Gastroesophageal sphincter (tissue), 3 donors: ENCODE measurements at regions not wholly inside any gene's neighbourhood (a gene's known extent, or its start where the extent isn't known, plus 50 kb on each side); places are given as distances from the start of the nearest gene placed in this dataset.

ENCODE experiments used
- CTCF ChIP-seq, 4 experiments: fragments of 200-600 bp in 2 of 4; fragments of 450-650 bp in 2 of 4; sonication (generic) in 1 of 4; IDR thresholded peaks; one replicate each; pipeline ENCODE4 v1.5.1; 2017 to 2019; ENCODE audit warnings: antibody characterized with exemption in 4 of 4, mild to moderate bottlenecking in 2 of 4, moderate library complexity in 2 of 4
- POLR2A ChIP-seq, 2 donors: fragments of 450-650 bp; IDR thresholded peaks; one replicate each; pipeline ENCODE4 v1.6.1; 2017; ENCODE audit warnings: antibody characterized with exemption in 2 of 2, mild to moderate bottlenecking in 2 of 2, moderate library complexity in 1 of 2
- POLR2AphosphoS5 ChIP-seq: sonication (generic); formaldehyde crosslinking; IDR thresholded peaks from one replicate; pipeline ENCODE4 v1.6.1; 2017; ENCODE audit warnings: antibody characterized with exemption

- TF ChIP-seq CTCF (IDR thresholded peaks at IDR 0.05) (no peak), POLR2AphosphoS5 (no peak), POLR2A (IDR thresholded peaks at IDR 0.05) (no peak)
Observed at GRCh38 chr9:19895006-19895405, 106.2 kb upstream of the SLC24A2 start.
